ENCODE measurements at regions not wholly inside any gene's neighbourhood (a gene's known extent, or its start where the extent isn't known, plus 50 kb on each side); places are given as distances from the start of the nearest gene placed in this dataset.

GRCh38 chr21:21668198-21668597 is 670.0 kb downstream of the NCAM2 start (continued):
- TF ChIP-seq ZNF512 (CRISPR knock-in tag; IDR thresholded peaks at IDR 0.05; ENCODE audit: borderline replicate concordance) (no peak), JAZF1 (CRISPR knock-in tag; IDR thresholded peaks at IDR 0.05) (no peak), ZNF317 (CRISPR knock-in tag; IDR thresholded peaks at IDR 0.05; ENCODE audit: borderline replicate concordance, low read depth) (no peak), ZNF396 (CRISPR knock-in tag; IDR thresholded peaks at IDR 0.05; ENCODE audit: borderline replicate concordance) (no peak), CREB1 (CRISPR knock-in tag; IDR thresholded peaks at IDR 0.05) (no peak)

DNA sequence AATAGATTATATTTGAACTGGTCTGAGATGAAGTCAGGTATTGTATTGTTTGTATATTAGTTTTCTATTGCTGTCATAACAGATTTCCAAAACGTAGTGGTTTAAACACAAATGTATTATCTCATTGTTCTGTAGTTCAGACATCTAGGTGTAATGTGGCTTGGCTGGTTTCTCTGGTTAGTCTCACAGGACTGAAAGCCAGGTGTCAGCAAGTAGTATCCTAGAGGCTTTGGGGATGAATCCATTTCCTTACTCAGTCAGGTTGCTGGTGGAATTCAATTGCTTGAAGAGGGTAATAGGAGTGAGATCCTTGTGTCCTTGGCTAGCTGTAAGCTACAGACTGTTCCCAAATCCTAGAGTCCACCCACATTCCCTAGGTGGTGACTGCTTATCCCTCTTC is 675.8 kb downstream of the NCAM2 start:
- no peak overlapping the region for H3K4me3 Mint-ChIP-seq
- DNase-seq (ENCODE audit: low spot score) = no peak
- no peaks in the 10 kb centered on the region for H3K27me3 Mint-ChIP-seq (ENCODE audit: low read depth)
- no peaks in the 10 kb centered on the region for H3K36me3 Mint-ChIP-seq
- ChIA-PET CTCF (no interaction called here), POLR2A (no interaction called here)
- peaks cover 23% of the 10 kb centered on the region for H3K9me3 Mint-ChIP-seq
- no peak overlapping the region for H3K27ac Mint-ChIP-seq
- no peak for ATAC-seq
- TF ChIP-seq ZBTB43 (CRISPR knock-in tag; IDR thresholded peaks at IDR 0.05) (no peak), GRHL2 (CRISPR knock-in tag; IDR thresholded peaks at IDR 0.05; ENCODE audit: insufficient replicate concordance, severe bottlenecking) (no peak), PREB (CRISPR knock-in tag; IDR thresholded peaks at IDR 0.05; ENCODE audit: borderline replicate concordance) (no peak), NFYB (CRISPR knock-in tag; conservative IDR thresholded peaks at IDR 0.05; ENCODE audit: low read depth) (no peak), RORB (CRISPR knock-in tag; IDR thresholded peaks at IDR 0.05) (no peak), SMAD3 (CRISPR knock-in tag; IDR thresholded peaks at IDR 0.05; ENCODE audit: borderline replicate concordance) (no peak), MLX (CRISPR knock-in tag; IDR thresholded peaks at IDR 0.05) (no peak), ZNF423 (CRISPR knock-in tag; IDR thresholded peaks at IDR 0.05) (no peak)
- H3K4me1 Mint-ChIP-seq = peaks cover 3% of the 10 kb centered on the region; the same call in 1 of the 2 replicates

GRCh38 chr21:21675601-21676000 is 677.4 kb downstream of the NCAM2 start:
- ChIA-PET CTCF (no interaction called here), POLR2A (no interaction called here)
- Mint-ChIP-seq H3K36me3 (no peaks in the 10 kb centered on the region), H3K27ac (no peak overlapping the region), H3K27me3 (ENCODE audit: low read depth) (no peaks in the 10 kb centered on the region), H3K4me1 (peaks cover 3% of the 10 kb centered on the region; the same call in 1 of the 2 replicates), H3K4me3 (no peak overlapping the region), H3K9me3 (peaks cover 28% of the 10 kb centered on the region)
- ATAC-seq (no peak), DNase-seq (ENCODE audit: low spot score) (no peak)
- no peak for TF ChIP-seq ZNF396 (CRISPR knock-in tag; IDR thresholded peaks at IDR 0.05; ENCODE audit: borderline replicate concordance)
- TF ChIP-seq ELF4 (CRISPR knock-in tag; IDR thresholded peaks at IDR 0.05; ENCODE audit: low read depth) = no peak
- TF ChIP-seq, protein P1, sequence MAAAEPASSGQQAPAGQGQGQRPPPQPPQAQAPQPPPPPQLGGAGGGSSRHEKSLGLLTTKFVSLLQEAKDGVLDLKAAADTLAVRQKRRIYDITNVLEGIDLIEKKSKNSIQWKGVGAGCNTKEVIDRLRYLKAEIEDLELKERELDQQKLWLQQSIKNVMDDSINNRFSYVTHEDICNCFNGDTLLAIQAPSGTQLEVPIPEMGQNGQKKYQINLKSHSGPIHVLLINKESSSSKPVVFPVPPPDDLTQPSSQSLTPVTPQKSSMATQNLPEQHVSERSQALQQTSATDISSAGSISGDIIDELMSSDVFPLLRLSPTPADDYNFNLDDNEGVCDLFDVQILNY (CRISPR knock-in tag; IDR thresholded peaks at IDR 0.05) = no peak
- TF ChIP-seq IRF1 (CRISPR knock-in tag; IDR thresholded peaks at IDR 0.05) = no peak
- TF ChIP-seq ZNF317 (CRISPR knock-in tag; IDR thresholded peaks at IDR 0.05; ENCODE audit: borderline replicate concordance, low read depth) = no peak
- TF ChIP-seq, protein P2, sequence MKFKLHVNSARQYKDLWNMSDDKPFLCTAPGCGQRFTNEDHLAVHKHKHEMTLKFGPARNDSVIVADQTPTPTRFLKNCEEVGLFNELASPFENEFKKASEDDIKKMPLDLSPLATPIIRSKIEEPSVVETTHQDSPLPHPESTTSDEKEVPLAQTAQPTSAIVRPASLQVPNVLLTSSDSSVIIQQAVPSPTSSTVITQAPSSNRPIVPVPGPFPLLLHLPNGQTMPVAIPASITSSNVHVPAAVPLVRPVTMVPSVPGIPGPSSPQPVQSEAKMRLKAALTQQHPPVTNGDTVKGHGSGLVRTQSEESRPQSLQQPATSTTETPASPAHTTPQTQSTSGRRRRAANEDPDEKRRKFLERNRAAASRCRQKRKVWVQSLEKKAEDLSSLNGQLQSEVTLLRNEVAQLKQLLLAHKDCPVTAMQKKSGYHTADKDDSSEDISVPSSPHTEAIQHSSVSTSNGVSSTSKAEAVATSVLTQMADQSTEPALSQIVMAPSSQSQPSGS (CRISPR knock-in tag; IDR thresholded peaks at IDR 0.05; ENCODE audit: borderline replicate concordance, low read depth) = no peak
- TF ChIP-seq, protein P3, sequence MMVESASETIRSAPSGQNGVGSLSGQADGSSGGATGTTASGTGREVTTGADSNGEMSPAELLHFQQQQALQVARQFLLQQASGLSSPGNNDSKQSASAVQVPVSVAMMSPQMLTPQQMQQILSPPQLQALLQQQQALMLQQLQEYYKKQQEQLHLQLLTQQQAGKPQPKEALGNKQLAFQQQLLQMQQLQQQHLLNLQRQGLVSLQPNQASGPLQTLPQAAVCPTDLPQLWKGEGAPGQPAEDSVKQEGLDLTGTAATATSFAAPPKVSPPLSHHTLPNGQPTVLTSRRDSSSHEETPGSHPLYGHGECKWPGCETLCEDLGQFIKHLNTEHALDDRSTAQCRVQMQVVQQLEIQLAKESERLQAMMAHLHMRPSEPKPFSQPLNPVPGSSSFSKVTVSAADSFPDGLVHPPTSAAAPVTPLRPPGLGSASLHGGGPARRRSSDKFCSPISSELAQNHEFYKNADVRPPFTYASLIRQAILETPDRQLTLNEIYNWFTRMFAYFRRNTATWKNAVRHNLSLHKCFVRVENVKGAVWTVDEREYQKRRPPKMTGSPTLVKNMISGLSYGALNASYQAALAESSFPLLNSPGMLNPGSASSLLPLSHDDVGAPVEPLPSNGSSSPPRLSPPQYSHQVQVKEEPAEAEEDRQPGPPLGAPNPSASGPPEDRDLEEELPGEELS (CRISPR knock-in tag; IDR thresholded peaks at IDR 0.05) = no peak
- TF ChIP-seq, protein P4, sequence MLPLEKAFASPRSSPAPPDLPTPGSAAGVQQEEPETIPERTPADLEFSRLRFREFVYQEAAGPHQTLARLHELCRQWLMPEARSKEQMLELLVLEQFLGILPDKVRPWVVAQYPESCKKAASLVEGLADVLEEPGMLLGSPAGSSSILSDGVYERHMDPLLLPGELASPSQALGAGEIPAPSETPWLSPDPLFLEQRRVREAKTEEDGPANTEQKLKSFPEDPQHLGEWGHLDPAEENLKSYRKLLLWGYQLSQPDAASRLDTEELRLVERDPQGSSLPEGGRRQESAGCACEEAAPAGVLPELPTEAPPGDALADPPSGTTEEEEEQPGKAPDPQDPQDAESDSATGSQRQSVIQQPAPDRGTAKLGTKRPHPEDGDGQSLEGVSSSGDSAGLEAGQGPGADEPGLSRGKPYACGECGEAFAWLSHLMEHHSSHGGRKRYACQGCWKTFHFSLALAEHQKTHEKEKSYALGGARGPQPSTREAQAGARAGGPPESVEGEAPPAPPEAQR (CRISPR knock-in tag; IDR thresholded peaks at IDR 0.05) = no peak
- TF ChIP-seq KAT7 (CRISPR knock-in tag; IDR thresholded peaks at IDR 0.05; ENCODE audit: borderline replicate concordance) = no peak
- no peak for TF ChIP-seq FOXJ3 (CRISPR knock-in tag; IDR thresholded peaks at IDR 0.05; ENCODE audit: borderline replicate concordance)

Data from WTC11 (cell line).